HEK293T (cell line): ENCODE measurements at regions not wholly inside any gene's neighbourhood (a gene's known extent, or its start where the extent isn't known, plus 50 kb on each side); places are given as distances from the start of the nearest gene placed in this dataset.
A peak's percentile ranks its signal among the peaks of the same experiment; 100 is the strongest.

ENCODE experiments used
- CTCF ChIA-PET: fragments of 350-600 bp; formaldehyde crosslinking; extraction: SDS; loops from one replicate; lab custom pipeline; 2021; ENCODE audit warnings: antibody characterized with exemption, inconsistent platforms; lab: Yijun Ruan, JAX
- POLR2A ChIA-PET: fragments of 350-600 bp; formaldehyde crosslinking; extraction: SDS; loops from one replicate; lab custom pipeline; 2020; ENCODE audit warnings: antibody characterized with exemption, inconsistent platforms; lab: Yijun Ruan, JAX
- DNase-seq: peaks from one replicate; pipeline ENCODE4 v3.0.0; 2012; ENCODE audit warnings: mixed read lengths; ENCODE audit errors: extremely low spot score
- ARNT ChIP-seq: fragments of 450-650 bp; IDR thresholded peaks from 2 replicates; pipeline ENCODE4 v1.6.1; 2017; ENCODE audit warnings: mild to moderate bottlenecking
- BHLHE40 ChIP-seq: fragments of 450-650 bp; IDR thresholded peaks from 2 replicates; pipeline ENCODE4 v1.6.1; 2016; ENCODE audit warnings: mild to moderate bottlenecking, moderate library complexity, borderline replicate concordance
- CTBP1 ChIP-seq: fragments of 450-650 bp; IDR thresholded peaks from 2 replicates; pipeline ENCODE4 v1.6.1; 2016; ENCODE audit warnings: borderline replicate concordance
- ELF4 ChIP-seq: fragments of 450-650 bp; IDR thresholded peaks from 2 replicates; pipeline ENCODE4 v1.6.1; 2017; ENCODE audit warnings: antibody characterized with exemption
- FOXA1 ChIP-seq: fragments of 450-650 bp; IDR thresholded peaks from 2 replicates; pipeline ENCODE4 v1.6.1; 2016; ENCODE audit warnings: mild to moderate bottlenecking
- FOXK2 ChIP-seq: fragments of 450-650 bp; IDR thresholded peaks from 2 replicates; pipeline ENCODE4 v1.6.1; 2016; ENCODE audit warnings: mild to moderate bottlenecking
- FOXM1 ChIP-seq: fragments of 450-650 bp; IDR thresholded peaks from 2 replicates; pipeline ENCODE4 v1.6.1; 2017; ENCODE audit warnings: mild to moderate bottlenecking, borderline replicate concordance
- HDGF ChIP-seq: fragments of 450-650 bp; IDR thresholded peaks from 2 replicates; pipeline ENCODE4 v1.6.1; 2017; ENCODE audit warnings: antibody characterized with exemption, borderline replicate concordance
- L3MBTL2 ChIP-seq: fragments of 450-650 bp; conservative IDR thresholded peaks from 2 replicates; pipeline ENCODE4 v1.6.1; 2016; ENCODE audit warnings: mild to moderate bottlenecking
- LEF1 ChIP-seq: fragments of 450-650 bp; IDR thresholded peaks from 2 replicates; pipeline ENCODE4 v1.6.1; 2017; ENCODE audit warnings: mild to moderate bottlenecking, borderline replicate concordance
- NFRKB ChIP-seq: fragments of 450-650 bp; IDR thresholded peaks from 2 replicates; pipeline ENCODE4 v1.6.1; 2016; ENCODE audit warnings: mild to moderate bottlenecking, moderate library complexity
- PKNOX1 ChIP-seq: fragments of 450-650 bp; IDR thresholded peaks from 2 replicates; pipeline ENCODE4 v1.6.1; 2016
- SUZ12 ChIP-seq: fragments of 450-650 bp; IDR thresholded peaks from 2 replicates; pipeline ENCODE4 v1.6.1; 2016; ENCODE audit warnings: mild to moderate bottlenecking
- TARDBP ChIP-seq: fragments of 450-650 bp; IDR thresholded peaks from 2 replicates; pipeline ENCODE4 v1.6.1; 2016
- ZNF384 ChIP-seq: fragments of 450-650 bp; IDR thresholded peaks from 2 replicates; pipeline ENCODE4 v1.6.1; 2016

GRCh38 chr4:126604268-126604867 lies 1028.4 kb upstream of the INTU start:
- CTCF ChIA-PET = no interaction called here
- peak; percentile 54 for DNase-seq
- TF ChIP-seq ELF4 (no peak), FOXM1 (no peak)
- POLR2A ChIA-PET = no interaction called here

- no peak for TF ChIP-seq FOXA1
- CTCF ChIA-PET = no interaction called here
- DNase-seq = no peak
- POLR2A ChIA-PET = no interaction called here
Measured at GRCh38 chr4:126610933-126611332, 1021.8 kb upstream of the INTU start.

GRCh38 chr4:126611900-126612299 lies 1020.9 kb upstream of the INTU start:
- no peak for TF ChIP-seq LEF1
- no peak for TF ChIP-seq SUZ12
- TF ChIP-seq ARNT = no peak
- no peak for TF ChIP-seq TARDBP
- no peak for TF ChIP-seq HDGF
- no peak for TF ChIP-seq FOXM1
- POLR2A ChIA-PET = no interaction called here
- CTCF ChIA-PET = no interaction called here
- DNase-seq = no peak

- DNase-seq = no peak
- ChIA-PET POLR2A (no interaction called here), CTCF (no interaction called here)
- no peak for TF ChIP-seq HDGF
- no peak for TF ChIP-seq ARNT
- TF ChIP-seq NFRKB = no peak
- no peak for TF ChIP-seq CTBP1
- no peak for TF ChIP-seq FOXA1
- no peak for TF ChIP-seq SUZ12
- TF ChIP-seq L3MBTL2 = no peak
- TF ChIP-seq BHLHE40 = no peak
- no peak for TF ChIP-seq FOXK2
- no peak for TF ChIP-seq ELF4
Measured at GRCh38 chr4:126614356-126614855, 1018.4 kb upstream of the INTU start.

GRCh38 chr4:126616795-126617194 lies 1016.0 kb upstream of the INTU start:
- ChIA-PET CTCF (no interaction called here), POLR2A (no interaction called here)
- DNase-seq = no peak
- TF ChIP-seq PKNOX1 (no peak), HDGF (no peak), L3MBTL2 (no peak), TARDBP (no peak), ARNT (no peak), FOXA1 (no peak), CTBP1 (no peak), LEF1 (no peak), ZNF384 (no peak), FOXK2 (no peak), NFRKB (no peak)

- DNase-seq = peak; percentile 41
- no peak for TF ChIP-seq NFRKB
- no peak for TF ChIP-seq ZNF384
- no peak for TF ChIP-seq L3MBTL2
- no peak for TF ChIP-seq BHLHE40
- TF ChIP-seq TARDBP = no peak
- TF ChIP-seq HDGF = no peak
- no peak for TF ChIP-seq FOXK2
- TF ChIP-seq ELF4 = no peak
- POLR2A ChIA-PET = no interaction called here
- CTCF ChIA-PET = no interaction called here
Measured at GRCh38 chr4:126627255-126627654, 1005.5 kb upstream of the INTU start.

GRCh38 chr4:126628933-126629332 lies 1003.8 kb upstream of the INTU start:
- POLR2A ChIA-PET = no interaction called here
- CTCF ChIA-PET = no interaction called here

More at GRCh38 chr4:126628933-126629332, 1003.8 kb upstream of the INTU start:
- TF ChIP-seq NFRKB = no peak
- TF ChIP-seq BHLHE40 = no peak
- TF ChIP-seq PKNOX1 = no peak
- TF ChIP-seq ZNF384 = no peak
- TF ChIP-seq FOXM1 = no peak
- no peak for TF ChIP-seq SUZ12
- TF ChIP-seq FOXA1 = no peak
- no peak for DNase-seq
